ENCODE measurements at regions not wholly inside any gene's neighbourhood (a gene's known extent, or its start where the extent isn't known, plus 50 kb on each side); places are given as distances from the start of the nearest gene placed in this dataset.
"Not testable (repeated sequence)": the region's sequence is repeated elsewhere in the genome, so short reads cannot be mapped to it uniquely, and the experiment has no call there.

GRCh38 chrX:63458981-63459380 is 107.8 kb upstream of the SPIN4 start:
- DNase-seq = no peak

GRCh38 chrX:63453571-63453970 is 102.4 kb upstream of the SPIN4 start:
- no peak for DNase-seq

- DNase-seq = no peak
Measured at GRCh38 chrX:63441717-63442116, 90.6 kb upstream of the SPIN4 start.

- no peak for DNase-seq
Measured at GRCh38 chrX:63439580-63439979, 88.4 kb upstream of the SPIN4 start.

- DNase-seq = no peak
Measured at GRCh38 chrX:63436865-63437264, 85.7 kb upstream of the SPIN4 start.

- no peak for DNase-seq
Measured at GRCh38 chrX:63434665-63435064, 83.5 kb upstream of the SPIN4 start.

- no peak for DNase-seq
Measured at GRCh38 chrX:63434206-63434605, 83.1 kb upstream of the SPIN4 start.

GRCh38 chrX:63430026-63430425 is 78.9 kb upstream of the SPIN4 start:
- no peak for DNase-seq

- no peak for DNase-seq
Measured at GRCh38 chrX:63428348-63428747, 77.2 kb upstream of the SPIN4 start.

- no peak for DNase-seq
Measured at GRCh38 chrX:63426519-63426918, 75.4 kb upstream of the SPIN4 start.

GRCh38 chrX:63424063-63424462 is 72.9 kb upstream of the SPIN4 start:
- no peak for DNase-seq

GRCh38 chrX:63421411-63421810 is 70.3 kb upstream of the SPIN4 start:
- DNase-seq = no peak

GRCh38 chrX:63418211-63418610 is 67.1 kb upstream of the SPIN4 start:
- DNase-seq = no peak

- DNase-seq = no peak
Measured at GRCh38 chrX:63417649-63418048, 66.5 kb upstream of the SPIN4 start.

GRCh38 chrX:63409934-63410333 is 58.8 kb upstream of the SPIN4 start:
- not testable (repeated sequence) for DNase-seq

- no peak for DNase-seq
Measured at GRCh38 chrX:63408050-63408449, 56.9 kb upstream of the SPIN4 start.

GRCh38 chrX:63404332-63404731 is 53.2 kb upstream of the SPIN4 start:
- no peak for DNase-seq

- DNase-seq = no peak
Measured at GRCh38 chrX:63402106-63402505, 51.0 kb upstream of the SPIN4 start.
